Hepatocyte (in vitro differentiated cells): ENCODE measurements at regions not wholly inside any gene's neighbourhood (a gene's known extent, or its start where the extent isn't known, plus 50 kb on each side); places are given as distances from the start of the nearest gene placed in this dataset.

Experiments
- CTCF ChIP-seq: fragments of 200-600 bp; sonication (generic); IDR thresholded peaks from 2 replicates; pipeline ENCODE4 v1.5.1; 2016; ENCODE audit warnings: antibody characterized with exemption, mild to moderate bottlenecking; ENCODE audit not compliant: poor library complexity
- EZH2 ChIP-seq: fragments of 200-600 bp; sonication (generic); IDR thresholded peaks from 2 replicates; pipeline ENCODE4 v1.6.1; 2016; ENCODE audit warnings: antibody characterized with exemption, mild to moderate bottlenecking, borderline replicate concordance
- EZH2phosphoT487 ChIP-seq: fragments of 200-600 bp; sonication (generic); IDR thresholded peaks from one replicate; pipeline ENCODE4 v1.6.1; 2018; ENCODE audit warnings: antibody characterized with exemption, mild to moderate bottlenecking, low read depth, moderate library complexity; ENCODE audit not compliant: unreplicated experiment, severe bottlenecking

- TF ChIP-seq EZH2 = no peak
- TF ChIP-seq CTCF = no peak
- no peak for TF ChIP-seq EZH2phosphoT487
Observed at GRCh38 chr6:144566868-144567615, 281.9 kb downstream of the UTRN start.
